PC-9 (cell line): ENCODE measurements at regions not wholly inside any gene's neighbourhood (a gene's known extent, or its start where the extent isn't known, plus 50 kb on each side); places are given as distances from the start of the nearest gene placed in this dataset.

Source experiments
- EZH2 ChIP-seq: fragments of 200-600 bp; sonication (generic); IDR thresholded peaks from 2 replicates; pipeline ENCODE4 v1.8.0; 2017; ENCODE audit warnings: antibody characterized with exemption, low read depth
- TF ChIP-seq, protein P1 (sequence below): fragments of 200-600 bp; sonication (generic); conservative IDR thresholded peaks from 2 replicates; pipeline ENCODE4 v1.6.1; 2017; ENCODE audit warnings: mixed run types, antibody characterized with exemption, mild to moderate bottlenecking, moderate library complexity

DNA sequence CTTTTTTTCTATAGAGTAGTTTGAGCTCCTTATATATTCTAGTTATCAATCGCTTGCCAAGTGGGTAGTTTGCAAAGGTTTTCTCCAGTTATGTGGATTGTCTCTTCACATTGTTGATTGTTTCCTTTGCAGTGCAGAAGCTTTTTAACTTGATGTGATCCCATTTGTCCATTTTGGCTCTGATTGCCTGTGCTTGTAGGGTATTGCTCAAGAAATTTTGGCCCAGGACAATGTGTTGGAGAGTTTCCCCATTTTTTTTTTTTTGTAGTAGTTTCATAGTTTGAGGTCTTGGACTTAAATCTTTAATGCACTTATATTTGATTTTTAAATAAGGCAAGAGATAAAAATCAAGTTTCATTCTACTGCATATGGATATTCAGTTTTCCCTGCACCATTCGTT is 774.8 kb upstream of the ADAMTS5 start:
- TF ChIP-seq, protein P1, sequence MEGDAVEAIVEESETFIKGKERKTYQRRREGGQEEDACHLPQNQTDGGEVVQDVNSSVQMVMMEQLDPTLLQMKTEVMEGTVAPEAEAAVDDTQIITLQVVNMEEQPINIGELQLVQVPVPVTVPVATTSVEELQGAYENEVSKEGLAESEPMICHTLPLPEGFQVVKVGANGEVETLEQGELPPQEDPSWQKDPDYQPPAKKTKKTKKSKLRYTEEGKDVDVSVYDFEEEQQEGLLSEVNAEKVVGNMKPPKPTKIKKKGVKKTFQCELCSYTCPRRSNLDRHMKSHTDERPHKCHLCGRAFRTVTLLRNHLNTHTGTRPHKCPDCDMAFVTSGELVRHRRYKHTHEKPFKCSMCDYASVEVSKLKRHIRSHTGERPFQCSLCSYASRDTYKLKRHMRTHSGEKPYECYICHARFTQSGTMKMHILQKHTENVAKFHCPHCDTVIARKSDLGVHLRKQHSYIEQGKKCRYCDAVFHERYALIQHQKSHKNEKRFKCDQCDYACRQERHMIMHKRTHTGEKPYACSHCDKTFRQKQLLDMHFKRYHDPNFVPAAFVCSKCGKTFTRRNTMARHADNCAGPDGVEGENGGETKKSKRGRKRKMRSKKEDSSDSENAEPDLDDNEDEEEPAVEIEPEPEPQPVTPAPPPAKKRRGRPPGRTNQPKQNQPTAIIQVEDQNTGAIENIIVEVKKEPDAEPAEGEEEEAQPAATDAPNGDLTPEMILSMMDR, result no peak
- no peak for TF ChIP-seq EZH2
